CD4-positive, alpha-beta T cell (primary cell): ENCODE measurements at regions not wholly inside any gene's neighbourhood (a gene's known extent, or its start where the extent isn't known, plus 50 kb on each side); places are given as distances from the start of the nearest gene placed in this dataset.

Experiments used
- ATAC-seq: fragments of 200-7000 bp; cut with Tn5 transposase; one replicate; pipeline ENCODE4 v1.10.0; 2022; ENCODE audit warnings: mild to moderate bottlenecking; ENCODE audit not compliant: poor library complexity
- CTCF ChIA-PET: fragments of 350-600 bp; sonication (Branson Sonifier 250); formaldehyde crosslinking; loops from one replicate; lab custom pipeline; 2021; ENCODE audit warnings: antibody characterized with exemption, inconsistent platforms; lab: Charles Lee
- POLR2A ChIA-PET: fragments of 350-600 bp; sonication (Branson Sonifier 250); formaldehyde crosslinking; loops from one replicate; lab custom pipeline; 2021; ENCODE audit warnings: antibody characterized with exemption, inconsistent platforms; lab: Charles Lee
- DNase-seq, 14 experiments: peaks; one replicate each; pipeline ENCODE4 v3.0.0-alpha.2; 2013 to 2020; ENCODE audit warnings: mixed read lengths in 2 of 14
- H3K27ac ChIP-seq, 2 donors: one replicate each; pipeline versions ENCODE4 v1.5.1 to v1.7.0; 2013; ENCODE audit warnings: low read length in 2 of 2, low read depth in 1 of 2, mild to moderate bottlenecking in 1 of 2
- H3K27me3 ChIP-seq, 2 experiments: 1 replicate in 1 of 2; 2 replicates in 1 of 2; pipeline versions ENCODE4 v1.6.1 to v1.7.0; 2013; ENCODE audit warnings: low read length in 2 of 2, control low read depth in 1 of 2, mild to moderate bottlenecking in 1 of 2, moderate library complexity in 1 of 2; ENCODE audit not compliant: insufficient read depth in 2 of 2, control insufficient read depth in 1 of 2
- H3K36me3 ChIP-seq: one replicate; pipeline ENCODE4 v1.6.1; 2013; ENCODE audit warnings: low read length, control low read depth; ENCODE audit not compliant: insufficient read depth
- H3K4me1 ChIP-seq: one replicate; pipeline ENCODE4 v1.6.1; 2013; ENCODE audit warnings: low read length, control low read depth; ENCODE audit not compliant: insufficient read depth
- H3K4me3 ChIP-seq: one replicate; pipeline ENCODE4 v1.5.1; 2013; ENCODE audit warnings: mild to moderate bottlenecking, low read length, moderate library complexity
- H3K9me3 ChIP-seq, 2 experiments: 1 replicate in 1 of 2; 2 replicates in 1 of 2; pipeline versions ENCODE4 v1.6.1 to v1.7.0; 2013; ENCODE audit warnings: low read length in 2 of 2, mild to moderate bottlenecking in 2 of 2, control low read depth in 1 of 2, moderate library complexity in 1 of 2; ENCODE audit not compliant: control insufficient read depth in 1 of 2, insufficient read depth in 1 of 2
- H3K27ac Mint-ChIP-seq: one replicate; pipeline ENCODE4 v1.8.0; 2020; ENCODE audit warnings: mixed read lengths
- H3K27me3 Mint-ChIP-seq: one replicate; pipeline ENCODE4 v1.8.0; 2021; ENCODE audit warnings: mixed read lengths
- H3K36me3 Mint-ChIP-seq: one replicate; pipeline ENCODE4 v1.8.0; 2021; ENCODE audit warnings: low read depth, mixed read lengths
- H3K4me1 Mint-ChIP-seq: one replicate; pipeline ENCODE4 v1.8.0; 2021; ENCODE audit warnings: low read depth, mixed read lengths
- H3K4me3 Mint-ChIP-seq: one replicate; pipeline ENCODE4 v1.8.0; 2020; ENCODE audit warnings: mild to moderate bottlenecking, mixed read lengths
- H3K9me3 Mint-ChIP-seq: one replicate; pipeline ENCODE4 v1.8.0; 2020; ENCODE audit warnings: mixed read lengths
- intact Hi-C, 2 experiments: fragments of 100-400 bp; cut with DNase I in 1 of 2; cut with micrococcal nuclease in 1 of 2; formaldehyde crosslinking; loops; one replicate each; pipeline versions ENCODE4 v1.15.1 to v1.9.0; 2023 to 2025; cut with DNase I, micrococcal nuclease
- TF ChIP-seq, protein P1 (sequence below): fragments of 200-600 bp; IDR thresholded peaks from one replicate; pipeline ENCODE4 v1.8.0; 2022; ENCODE audit warnings: antibody characterized with exemption, mild to moderate bottlenecking

DNA sequence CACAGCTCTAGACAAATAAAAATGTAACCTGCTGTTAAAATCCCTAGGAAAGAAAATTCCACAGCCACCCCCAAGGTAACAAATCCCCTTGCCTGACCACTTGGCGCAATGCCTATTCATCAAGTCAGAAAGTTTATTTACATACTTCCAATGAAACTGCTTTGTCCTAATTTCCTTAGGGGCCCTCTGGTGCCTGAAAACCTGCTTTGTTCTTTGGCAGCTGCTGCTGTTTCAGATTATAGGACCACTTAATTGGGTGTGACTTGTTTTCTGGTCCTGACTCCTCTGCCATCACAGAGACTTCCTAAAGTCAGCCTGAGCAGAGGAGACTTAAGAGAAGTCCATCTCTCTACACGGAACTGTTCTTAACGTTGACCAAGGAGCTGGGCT, 323.6 kb downstream of the UBE3D start:
- Mint-ChIP-seq H3K27me3 (no peaks in the 10 kb centered on the region), H3K4me1 (no peaks in the 10 kb centered on the region), H3K36me3 (no peaks in the 10 kb centered on the region), H3K27ac (no peak overlapping the region), H3K9me3 (no peaks in the 10 kb centered on the region), H3K4me3 (no peak overlapping the region)
- CTCF ChIA-PET, result no interaction called here
- Histone ChIP-seq H3K27me3 (no peaks in the 10 kb centered on the region), H3K27ac (no peak overlapping the region), H3K4me1 (no peaks in the 10 kb centered on the region), H3K4me3 (no peak overlapping the region), H3K36me3 (no peaks in the 10 kb centered on the region), H3K9me3 (no peaks in the 10 kb centered on the region)
- POLR2A ChIA-PET, result no interaction called here
- TF ChIP-seq, protein P1, sequence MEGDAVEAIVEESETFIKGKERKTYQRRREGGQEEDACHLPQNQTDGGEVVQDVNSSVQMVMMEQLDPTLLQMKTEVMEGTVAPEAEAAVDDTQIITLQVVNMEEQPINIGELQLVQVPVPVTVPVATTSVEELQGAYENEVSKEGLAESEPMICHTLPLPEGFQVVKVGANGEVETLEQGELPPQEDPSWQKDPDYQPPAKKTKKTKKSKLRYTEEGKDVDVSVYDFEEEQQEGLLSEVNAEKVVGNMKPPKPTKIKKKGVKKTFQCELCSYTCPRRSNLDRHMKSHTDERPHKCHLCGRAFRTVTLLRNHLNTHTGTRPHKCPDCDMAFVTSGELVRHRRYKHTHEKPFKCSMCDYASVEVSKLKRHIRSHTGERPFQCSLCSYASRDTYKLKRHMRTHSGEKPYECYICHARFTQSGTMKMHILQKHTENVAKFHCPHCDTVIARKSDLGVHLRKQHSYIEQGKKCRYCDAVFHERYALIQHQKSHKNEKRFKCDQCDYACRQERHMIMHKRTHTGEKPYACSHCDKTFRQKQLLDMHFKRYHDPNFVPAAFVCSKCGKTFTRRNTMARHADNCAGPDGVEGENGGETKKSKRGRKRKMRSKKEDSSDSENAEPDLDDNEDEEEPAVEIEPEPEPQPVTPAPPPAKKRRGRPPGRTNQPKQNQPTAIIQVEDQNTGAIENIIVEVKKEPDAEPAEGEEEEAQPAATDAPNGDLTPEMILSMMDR, result no peak
- DNase-seq (no peak), ATAC-seq (no peak)
- intact Hi-C loops, result no loop called here

- Mint-ChIP-seq H3K27me3 (no peaks in the 10 kb centered on the region), H3K4me3 (no peak overlapping the region), H3K27ac (no peak overlapping the region), H3K9me3 (no peaks in the 10 kb centered on the region), H3K36me3 (no peaks in the 10 kb centered on the region), H3K4me1 (no peaks in the 10 kb centered on the region)
- Histone ChIP-seq H3K27ac (no peak overlapping the region), H3K4me3 (no peak overlapping the region), H3K36me3 (no peaks in the 10 kb centered on the region), H3K4me1 (no peaks in the 10 kb centered on the region), H3K27me3 (no peaks in the 10 kb centered on the region), H3K9me3 (no peaks in the 10 kb centered on the region)
- ATAC-seq, result no peak
- ChIA-PET CTCF (no interaction called here), POLR2A (no interaction called here)
- no peak for DNase-seq
- TF ChIP-seq, protein P1, result no peak
- intact Hi-C loops, result no loop called here
These were observed 321.2 kb downstream of the UBE3D start for GRCh38 chr6:82744286-82745015.

DNA sequence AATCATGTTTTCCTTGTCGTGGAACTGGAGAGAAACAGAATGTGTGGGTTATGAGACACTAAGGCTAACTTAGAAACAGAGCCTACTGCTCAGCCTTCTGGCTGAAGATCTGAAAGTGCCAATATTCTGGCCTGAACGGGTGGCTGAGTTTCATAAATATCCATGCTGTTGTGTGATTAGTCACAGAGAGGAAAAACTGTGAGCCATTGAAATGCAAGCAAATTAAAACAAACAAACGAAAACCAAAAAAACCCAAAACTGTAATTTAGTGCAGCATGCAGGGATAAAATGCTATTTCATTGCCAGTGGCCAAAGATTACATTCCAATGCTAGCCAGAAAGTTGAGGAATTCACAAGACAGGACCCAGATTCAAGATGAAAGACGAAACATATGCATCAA, 315.1 kb downstream of the UBE3D start:
- no peaks in the 10 kb centered on the region for H3K9me3 Mint-ChIP-seq
- ATAC-seq (no peak), DNase-seq (no peak)
- no peak overlapping the region for H3K27ac Mint-ChIP-seq
- no peaks in the 10 kb centered on the region for H3K4me1 Mint-ChIP-seq
- H3K4me3 Mint-ChIP-seq, result no peak overlapping the region
- no peaks in the 10 kb centered on the region for H3K27me3 Mint-ChIP-seq
- Histone ChIP-seq H3K4me1 (no peaks in the 10 kb centered on the region), H3K27ac (no peak overlapping the region), H3K4me3 (no peak overlapping the region), H3K9me3 (no peaks in the 10 kb centered on the region), H3K27me3 (no peaks in the 10 kb centered on the region), H3K36me3 (no peaks in the 10 kb centered on the region)
- ChIA-PET CTCF (no interaction called here), POLR2A (no interaction called here)
- H3K36me3 Mint-ChIP-seq, result no peaks in the 10 kb centered on the region
- TF ChIP-seq, protein P1, result no peak
- intact Hi-C loops, result no loop called here
